NCI-H226 (cell line): ENCODE measurements at regions not wholly inside any gene's neighbourhood (a gene's known extent, or its start where the extent isn't known, plus 50 kb on each side); places are given as distances from the start of the nearest gene placed in this dataset.
"Not testable (repeated sequence)": the region's sequence is repeated elsewhere in the genome, so short reads cannot be mapped to it uniquely, and the experiment has no call there.

ENCODE experiments used
- DNase-seq: peaks from one replicate; pipeline ENCODE4 v3.0.0-alpha.2; 2015

DNA sequence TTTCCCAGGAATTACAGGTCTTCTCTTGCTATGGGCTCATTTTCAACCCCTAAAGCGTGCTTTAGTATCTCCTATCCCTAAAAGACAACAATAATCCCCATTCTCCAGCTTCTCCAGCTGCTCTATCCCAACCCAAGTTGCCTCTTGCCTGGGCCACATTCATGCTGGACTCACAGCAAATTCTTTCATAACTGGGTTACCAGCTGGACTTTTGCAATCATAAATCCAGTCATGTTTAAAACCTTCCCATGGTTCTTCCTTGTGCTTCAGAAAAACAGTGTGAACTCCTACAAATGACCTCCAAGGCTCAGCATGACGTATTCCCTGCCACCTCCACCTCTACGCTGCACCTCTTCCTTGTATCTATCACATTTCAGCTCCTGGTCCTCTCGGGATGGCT is 346.9 kb downstream of the GADD45G start:
- no peak for DNase-seq

DNA sequence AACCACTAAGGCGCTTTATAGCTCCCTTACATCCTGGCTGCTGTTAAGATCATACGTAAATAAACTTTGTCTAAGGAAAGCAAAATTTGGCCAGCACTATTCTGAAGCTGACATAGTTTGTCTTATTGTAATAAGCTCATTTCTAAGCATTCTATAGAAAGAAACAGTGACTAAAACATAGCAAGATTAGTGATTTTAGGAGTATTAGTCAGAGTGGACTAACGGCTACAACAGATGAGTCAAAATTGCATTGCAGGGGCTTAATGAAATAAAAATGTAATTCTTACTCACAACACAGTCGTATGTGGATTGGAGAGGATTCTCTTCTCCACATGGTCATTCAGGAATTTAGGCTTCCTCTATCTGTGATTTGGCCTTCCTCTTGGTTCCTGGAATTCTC is 347.6 kb downstream of the GADD45G start:
- peak; percentile 34 for DNase-seq

- not testable (repeated sequence) for DNase-seq
Measured at GRCh38 chr9:89953263-89953662, 348.5 kb downstream of the GADD45G start.

- DNase-seq, result no peak
Measured at GRCh38 chr9:89953824-89954615, 349.2 kb downstream of the GADD45G start.

DNA sequence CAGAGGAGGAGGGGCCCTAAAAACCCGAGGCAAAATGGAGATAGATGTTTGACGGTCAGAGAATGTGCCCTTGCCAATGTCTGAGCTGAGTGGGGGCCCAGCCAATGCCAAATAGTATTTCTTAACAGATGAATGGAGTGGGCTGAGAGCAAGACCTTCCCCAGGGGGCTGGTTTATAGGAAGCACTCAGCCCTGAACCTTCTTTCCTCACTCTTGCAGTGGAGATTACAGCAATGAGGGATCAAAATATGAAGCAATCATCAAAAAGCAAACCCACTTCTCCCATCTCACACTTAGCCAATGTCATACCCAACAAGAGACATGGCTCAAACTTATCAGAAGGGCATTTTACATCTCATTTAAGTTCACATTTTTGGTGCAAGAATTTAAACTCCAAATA is 350.3 kb downstream of the GADD45G start:
- DNase-seq, result no peak

DNA sequence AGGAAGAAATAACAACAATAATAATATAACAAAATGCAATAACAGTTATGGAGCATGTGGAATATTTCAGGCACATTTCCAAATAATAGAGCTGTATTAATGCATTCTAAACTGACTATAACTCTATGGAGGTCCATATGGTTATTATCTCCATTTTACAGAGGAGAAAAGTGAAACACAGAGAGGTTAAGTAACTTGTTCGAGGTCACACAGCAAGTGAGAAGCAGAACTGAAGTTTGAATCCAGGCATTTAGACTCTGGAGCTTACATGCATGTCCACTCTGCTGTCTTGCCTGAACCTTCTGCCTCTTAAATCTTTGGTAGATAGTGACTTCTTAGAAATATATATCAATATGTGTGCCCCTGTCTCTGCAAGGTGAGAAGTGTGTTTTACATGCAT is 350.8 kb downstream of the GADD45G start:
- no peak for DNase-seq

GRCh38 chr9:89956331-89956730 is 351.5 kb downstream of the GADD45G start:
- DNase-seq, result no peak

- DNase-seq, result no peak
Measured at GRCh38 chr9:89956907-89957306, 352.1 kb downstream of the GADD45G start.

- DNase-seq, result no peak
Measured at GRCh38 chr9:89958086-89958485, 353.3 kb downstream of the GADD45G start.

DNA sequence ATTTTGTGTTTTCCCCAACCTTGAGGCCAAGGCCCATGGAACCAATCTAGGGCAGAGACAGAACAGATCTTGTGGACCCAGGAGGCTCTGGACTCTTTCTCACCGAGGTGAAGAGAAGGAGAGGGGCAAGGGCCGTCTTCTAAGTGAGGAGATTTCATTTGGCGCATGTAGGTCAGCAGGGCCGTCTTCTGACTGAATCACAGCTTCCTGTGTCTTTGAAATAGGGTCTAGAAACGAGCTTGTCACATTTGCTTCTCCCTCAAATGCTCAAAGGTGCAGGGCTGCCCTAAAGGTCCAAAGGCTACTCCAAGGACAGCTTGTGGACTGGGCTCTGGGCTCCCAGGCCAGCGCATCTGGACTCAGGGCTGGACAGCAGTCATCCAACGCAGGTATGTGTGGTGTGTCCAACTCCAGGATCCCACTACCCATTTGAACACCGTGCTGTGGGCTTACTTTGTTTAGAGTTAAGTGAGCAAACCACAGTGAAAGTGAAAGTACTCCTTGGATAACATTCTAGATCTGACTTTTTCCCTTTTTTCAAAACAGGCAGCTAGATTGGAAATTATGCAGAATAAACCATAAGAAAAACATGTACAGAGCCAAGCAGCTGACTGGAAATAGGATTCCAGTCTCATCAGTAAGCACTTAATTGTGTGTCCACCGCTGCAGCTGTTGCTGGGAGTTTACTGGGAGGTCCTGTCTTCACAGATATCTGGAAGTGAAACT is 357.0 kb downstream of the GADD45G start:
- DNase-seq, result no peak

- DNase-seq, result no peak
Measured at GRCh38 chr9:89963280-89963679, 358.5 kb downstream of the GADD45G start.

DNA sequence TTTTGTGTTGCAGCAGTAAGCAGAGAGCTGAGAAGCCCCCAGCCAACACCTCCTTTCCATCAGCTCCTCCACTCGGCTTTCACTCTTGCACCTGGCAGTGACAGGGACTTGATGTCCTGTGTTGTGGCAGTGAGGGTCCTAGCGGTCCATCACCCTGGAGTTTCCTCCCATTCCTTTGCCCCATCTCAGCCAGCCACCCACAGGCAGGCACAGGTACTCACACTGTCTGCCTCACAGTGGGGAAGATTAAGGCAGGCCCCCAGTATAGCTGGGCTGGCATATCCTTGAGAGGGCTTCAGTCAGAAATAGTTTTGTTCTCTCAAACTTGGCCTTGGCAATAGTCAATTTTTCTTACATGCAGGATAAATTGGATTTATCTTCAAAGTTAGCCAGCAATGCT is 362.7 kb downstream of the GADD45G start:
- DNase-seq, result no peak

DNA sequence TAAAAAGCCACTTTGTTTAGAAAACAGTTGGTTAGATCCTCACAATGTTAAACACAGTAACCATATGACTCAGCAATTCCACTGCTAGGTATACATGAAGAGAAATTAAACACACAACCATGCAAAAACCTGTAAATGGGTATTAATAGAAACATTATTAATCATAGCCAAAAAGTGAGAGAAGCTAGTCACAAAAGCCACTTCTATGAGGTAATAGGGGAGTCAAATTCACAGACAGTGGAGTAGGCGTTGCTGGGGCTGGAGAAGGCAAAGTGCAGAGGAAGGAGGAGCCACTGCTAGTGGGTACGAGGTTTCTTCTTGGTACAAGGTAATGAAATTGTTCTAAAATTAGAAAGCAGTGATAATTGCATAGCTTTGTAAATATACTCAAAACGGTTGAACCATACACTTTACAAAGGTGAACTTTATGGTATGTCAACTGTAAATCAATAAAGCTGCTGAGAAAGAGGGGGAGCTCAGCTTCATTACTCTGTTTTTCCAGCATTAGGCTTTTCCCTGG is 364.4 kb downstream of the GADD45G start:
- no peak for DNase-seq

GRCh38 chr9:89969881-89970639 is 365.2 kb downstream of the GADD45G start:
- no peak for DNase-seq

GRCh38 chr9:89970701-89971100 is 365.9 kb downstream of the GADD45G start:
- no peak for DNase-seq

GRCh38 chr9:89972535-89972934 is 367.7 kb downstream of the GADD45G start:
- no peak for DNase-seq

DNA sequence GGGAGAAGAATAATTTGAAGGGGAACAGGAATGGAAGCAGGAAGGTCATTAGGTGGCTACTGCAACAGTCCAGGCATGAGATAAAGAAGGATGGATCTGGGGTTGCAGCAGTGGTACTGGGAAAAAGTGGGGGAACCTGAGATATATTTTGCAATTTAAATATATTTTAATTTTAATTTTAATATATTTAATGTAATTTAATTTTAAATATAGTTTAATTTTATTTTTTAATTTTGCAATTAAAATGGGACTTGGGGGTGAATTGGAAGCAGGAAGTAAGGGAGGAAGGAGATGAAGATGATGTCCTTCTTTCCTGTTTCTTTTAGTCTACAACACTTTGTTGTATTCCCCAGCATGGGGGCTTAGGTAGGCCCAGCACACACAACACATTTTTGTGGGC is 369.8 kb downstream of the GADD45G start:
- DNase-seq, result no peak

DNA sequence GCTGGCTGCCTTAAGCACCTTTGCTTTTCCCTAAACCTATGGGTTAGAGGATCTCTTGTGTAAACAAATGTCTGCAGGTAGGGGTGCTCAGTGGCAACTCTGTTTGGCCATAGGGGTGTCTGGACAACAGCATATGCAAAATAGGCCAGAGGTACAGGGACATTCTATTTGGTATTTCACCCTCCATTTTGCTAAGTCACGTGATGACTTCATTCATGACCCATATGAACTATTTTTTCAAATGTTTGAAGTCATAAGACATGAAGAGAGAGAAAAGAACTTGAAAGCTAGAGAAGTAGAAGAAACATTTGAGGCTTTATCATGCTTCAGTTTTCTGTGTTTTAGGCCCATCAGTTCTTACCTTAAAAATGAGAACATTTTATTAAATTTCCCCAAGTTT is 370.2 kb downstream of the GADD45G start:
- DNase-seq, result no peak

DNA sequence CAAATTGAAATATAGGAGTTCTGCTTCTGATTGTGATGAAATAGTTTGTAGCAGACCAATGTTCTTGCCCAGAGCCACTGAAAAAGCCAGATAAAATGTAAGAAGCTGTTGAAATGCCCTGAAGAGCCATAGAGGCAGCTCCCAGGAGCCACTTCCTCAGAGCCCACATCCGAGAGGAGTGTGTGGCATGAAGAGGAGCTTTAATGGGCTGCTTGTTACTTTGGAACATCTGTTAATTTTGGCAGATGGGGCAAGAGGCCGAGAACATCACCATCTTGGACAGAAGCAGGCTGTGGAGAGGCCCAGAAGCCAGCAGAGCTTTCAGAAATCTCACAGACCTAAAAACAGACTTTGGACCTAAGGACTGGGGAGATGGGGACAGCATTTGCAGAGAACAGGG is 370.8 kb downstream of the GADD45G start:
- no peak for DNase-seq

GRCh38 chr9:89978185-89978584 is 373.4 kb downstream of the GADD45G start:
- no peak for DNase-seq

- DNase-seq, result no peak
Measured at GRCh38 chr9:89980600-89980999, 375.8 kb downstream of the GADD45G start.

DNA sequence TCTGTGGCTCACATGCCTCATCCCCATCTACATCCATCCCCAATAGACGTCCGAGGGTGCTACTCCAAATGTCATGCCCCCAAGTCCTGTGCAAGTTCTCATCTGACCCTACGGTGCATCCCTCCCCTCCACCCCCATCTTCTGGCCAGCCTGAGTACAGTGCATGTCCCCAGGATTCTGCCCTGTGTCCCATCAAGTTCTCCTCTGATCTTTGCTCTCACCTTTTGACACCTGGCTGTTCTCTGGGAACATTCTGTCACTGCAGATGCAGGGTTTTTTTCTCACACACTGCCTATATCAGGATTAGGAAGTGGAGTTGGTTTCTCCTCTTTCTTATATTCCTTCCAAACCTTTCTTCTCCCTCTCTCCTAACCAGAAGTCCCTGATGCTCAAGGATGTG is 377.2 kb downstream of the GADD45G start:
- no peak for DNase-seq

GRCh38 chr9:89983411-89983810 is 378.6 kb downstream of the GADD45G start:
- DNase-seq, result no peak

GRCh38 chr9:89984214-89984613 is 379.4 kb downstream of the GADD45G start:
- DNase-seq, result peak; percentile 56
